GM13976 (cell line): ENCODE measurements at regions not wholly inside any gene's neighbourhood (a gene's known extent, or its start where the extent isn't known, plus 50 kb on each side); places are given as distances from the start of the nearest gene placed in this dataset.

Experiments used
- DNase-seq: peaks from one replicate; pipeline ENCODE4 v3.0.0; 2012; ENCODE audit warnings: low spot score
- in situ Hi-C: fragments of 300-500 bp; cut with MboI; formaldehyde crosslinking; loops from one replicate; pipeline ENCODE4 v1.12.0; 2022; ENCODE audit warnings: low sequenced_read_pairs, mixed read lengths, inconsistent platforms; ENCODE audit not compliant: unreplicated experiment
- TF ChIP-seq, protein P1 (sequence below): IDR thresholded peaks from 2 replicates; pipeline ENCODE4 v1.5.1; 2012; ENCODE audit warnings: borderline replicate concordance, mild to moderate bottlenecking; ENCODE audit not compliant: insufficient read depth; ENCODE audit errors: extremely low read depth, missing control alignments, control extremely low read depth

GRCh38 chr11:92140021-92140420, 84.6 kb upstream of the FAT3 start:
- no peak for DNase-seq
- TF ChIP-seq, protein P1, sequence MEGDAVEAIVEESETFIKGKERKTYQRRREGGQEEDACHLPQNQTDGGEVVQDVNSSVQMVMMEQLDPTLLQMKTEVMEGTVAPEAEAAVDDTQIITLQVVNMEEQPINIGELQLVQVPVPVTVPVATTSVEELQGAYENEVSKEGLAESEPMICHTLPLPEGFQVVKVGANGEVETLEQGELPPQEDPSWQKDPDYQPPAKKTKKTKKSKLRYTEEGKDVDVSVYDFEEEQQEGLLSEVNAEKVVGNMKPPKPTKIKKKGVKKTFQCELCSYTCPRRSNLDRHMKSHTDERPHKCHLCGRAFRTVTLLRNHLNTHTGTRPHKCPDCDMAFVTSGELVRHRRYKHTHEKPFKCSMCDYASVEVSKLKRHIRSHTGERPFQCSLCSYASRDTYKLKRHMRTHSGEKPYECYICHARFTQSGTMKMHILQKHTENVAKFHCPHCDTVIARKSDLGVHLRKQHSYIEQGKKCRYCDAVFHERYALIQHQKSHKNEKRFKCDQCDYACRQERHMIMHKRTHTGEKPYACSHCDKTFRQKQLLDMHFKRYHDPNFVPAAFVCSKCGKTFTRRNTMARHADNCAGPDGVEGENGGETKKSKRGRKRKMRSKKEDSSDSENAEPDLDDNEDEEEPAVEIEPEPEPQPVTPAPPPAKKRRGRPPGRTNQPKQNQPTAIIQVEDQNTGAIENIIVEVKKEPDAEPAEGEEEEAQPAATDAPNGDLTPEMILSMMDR: no peak
- in situ Hi-C loops: no loop called here

DNA sequence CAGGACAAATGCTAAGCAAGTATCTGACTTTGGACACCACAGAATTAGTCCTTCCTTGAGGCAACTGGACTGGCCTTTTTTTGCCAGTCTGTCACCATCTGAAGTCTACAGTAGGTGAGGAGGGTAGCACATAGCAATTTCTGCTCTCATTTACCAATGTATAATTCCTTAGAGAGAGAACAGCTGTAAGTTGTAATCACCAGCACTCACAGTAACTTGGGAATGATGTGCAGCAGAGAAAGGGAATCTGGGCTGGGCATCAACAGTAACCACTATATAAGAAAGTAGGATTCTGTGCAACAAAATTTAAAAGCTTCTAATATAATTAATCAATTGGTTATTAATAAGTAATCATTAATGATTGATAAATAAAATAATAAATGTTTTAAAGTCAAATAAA, 86.3 kb upstream of the FAT3 start:
- TF ChIP-seq, protein P1: no peak
- in situ Hi-C loops: no loop called here
- no peak for DNase-seq

DNA sequence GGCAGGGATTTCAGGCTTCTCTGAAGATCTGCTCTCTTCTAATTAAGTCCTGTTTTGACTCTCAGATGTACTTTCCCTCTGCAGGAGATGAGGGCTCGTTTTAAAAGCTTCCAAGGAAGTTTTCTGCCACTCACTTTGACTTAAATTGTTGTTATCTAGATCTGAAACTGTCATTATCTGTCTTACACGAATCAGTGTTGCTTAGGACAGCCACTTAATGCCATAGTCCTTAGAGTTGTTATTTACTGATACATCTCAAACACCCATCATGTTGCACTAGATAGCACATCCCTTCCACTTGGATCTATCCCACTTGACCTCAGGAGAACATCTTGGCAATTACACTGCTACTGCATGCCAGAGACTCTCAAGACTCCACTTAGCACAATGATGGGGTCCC, 86.9 kb upstream of the FAT3 start:
- in situ Hi-C loops: no loop called here
- TF ChIP-seq, protein P1: no peak
- no peak for DNase-seq

GRCh38 chr11:92136797-92137196, 87.8 kb upstream of the FAT3 start:
- in situ Hi-C loops: no loop called here
- no peak for DNase-seq
- TF ChIP-seq, protein P1: no peak

DNA sequence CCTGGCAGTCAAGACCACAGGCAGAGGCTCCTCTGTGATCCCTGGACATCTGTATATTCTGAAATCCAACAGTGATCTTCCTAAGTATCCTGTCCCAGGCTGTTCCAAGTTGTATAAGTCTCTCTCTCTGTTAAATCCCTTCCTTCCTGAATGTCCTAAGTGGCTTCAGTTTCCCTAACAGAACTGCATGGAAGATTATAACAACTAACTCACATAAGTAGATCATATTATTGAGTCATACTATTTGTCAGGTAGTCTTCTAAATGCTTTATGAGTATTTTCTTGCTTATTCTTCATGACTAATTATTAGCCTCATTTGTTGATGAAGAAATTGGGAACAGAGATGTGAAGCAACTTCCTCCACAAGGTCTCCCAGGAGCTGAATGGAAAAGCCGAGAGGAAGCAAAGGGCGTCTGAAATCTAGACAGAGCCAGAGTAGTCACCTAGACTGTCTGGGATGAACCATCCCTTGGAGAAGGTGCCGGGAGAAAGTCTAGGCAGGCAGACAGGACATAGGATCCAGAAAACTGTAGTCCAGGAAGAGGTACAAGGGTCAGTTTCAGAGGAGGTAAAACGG, 93.2 kb upstream of the FAT3 start:
- TF ChIP-seq, protein P1: no peak
- no peak for DNase-seq
- in situ Hi-C loops: no loop called here

DNA sequence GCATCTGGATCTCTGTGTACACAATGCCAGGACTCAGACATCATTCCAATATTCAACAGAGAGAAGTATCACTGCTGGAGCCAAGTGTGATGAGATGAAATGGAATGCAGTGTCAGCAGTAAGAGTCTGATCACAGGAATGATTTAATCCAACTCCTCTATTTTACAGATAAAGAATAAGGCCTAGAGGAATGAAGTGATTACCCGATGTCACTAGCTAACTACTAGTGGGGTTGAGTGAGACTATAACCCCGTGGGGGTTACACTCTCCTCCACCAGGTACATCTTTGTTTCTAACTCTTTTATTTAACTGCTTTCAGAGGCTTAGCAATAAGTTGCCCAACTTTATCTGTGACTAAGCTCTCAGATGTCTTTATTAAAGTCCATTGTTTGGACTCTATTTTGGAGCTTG, 94.2 kb upstream of the FAT3 start:
- DNase-seq: no peak
- TF ChIP-seq, protein P1: no peak
- in situ Hi-C loops: no loop called here
